Tibial nerve (tissue), 4 donors: ENCODE measurements at regions not wholly inside any gene's neighbourhood (a gene's known extent, or its start where the extent isn't known, plus 50 kb on each side); places are given as distances from the start of the nearest gene placed in this dataset.

Experiments
- DNase-seq, 2 donors: peaks; one replicate each; pipeline ENCODE4 v3.0.0-alpha.2; 2019; ENCODE audit warnings: low spot score in 2 of 2
- H3K27ac ChIP-seq, 4 donors: fragments of 200-600 bp; sonication (generic) in 3 of 4; one replicate each; pipeline ENCODE4 v1.5.1; 2017 to 2019; ENCODE audit warnings: mild to moderate bottlenecking in 1 of 4
- H3K27me3 ChIP-seq, 2 donors: fragments of 200-600 bp; sonication (generic) in 1 of 2; one replicate each; pipeline versions ENCODE4 v1.5.1 to v1.6.0; 2017 to 2019
- H3K36me3 ChIP-seq, 3 donors: fragments of 200-600 bp; sonication (generic); one replicate each; pipeline ENCODE4 v1.5.1; 2018 to 2019
- H3K4me1 ChIP-seq, 4 donors: fragments of 200-600 bp; sonication (generic) in 3 of 4; one replicate each; pipeline ENCODE4 v1.5.1; 2017 to 2019
- H3K4me3 ChIP-seq, 4 donors: fragments of 200-600 bp; sonication (generic) in 3 of 4; one replicate each; pipeline ENCODE4 v1.5.1; 2017 to 2019; ENCODE audit warnings: mild to moderate bottlenecking in 1 of 4, moderate library complexity in 1 of 4
- H3K9me3 ChIP-seq, 4 donors: fragments of 200-600 bp; sonication (generic) in 3 of 4; one replicate each; pipeline ENCODE4 v1.5.1; 2017 to 2019
- EP300 ChIP-seq, 2 donors: sonication (generic); formaldehyde crosslinking; IDR thresholded peaks; one replicate each; pipeline ENCODE4 v1.6.1; 2017; ENCODE audit warnings: antibody characterized with exemption in 2 of 2, mild to moderate bottlenecking in 1 of 2
- POLR2A ChIP-seq, 2 donors: fragments of 450-650 bp; IDR thresholded peaks; one replicate each; pipeline ENCODE4 v1.6.1; 2017; ENCODE audit warnings: antibody characterized with exemption in 2 of 2, mild to moderate bottlenecking in 2 of 2, moderate library complexity in 2 of 2
- WGBS, 2 donors: methylation state at CpG; one replicate each; pipeline ENCODE4 v1.1.5; 2018; 5-methylcytosine and 5-hydroxymethylcytosine counted together
- TF ChIP-seq, protein P1 (sequence below), 5 experiments: fragments of 200-600 bp in 3 of 5; fragments of 450-650 bp in 2 of 5; sonication (generic) in 3 of 5; IDR thresholded peaks; one replicate each; pipeline ENCODE4 v1.5.1; 2016 to 2019; ENCODE audit warnings: antibody characterized with exemption in 5 of 5, mild to moderate bottlenecking in 3 of 5, moderate library complexity in 2 of 5

DNA sequence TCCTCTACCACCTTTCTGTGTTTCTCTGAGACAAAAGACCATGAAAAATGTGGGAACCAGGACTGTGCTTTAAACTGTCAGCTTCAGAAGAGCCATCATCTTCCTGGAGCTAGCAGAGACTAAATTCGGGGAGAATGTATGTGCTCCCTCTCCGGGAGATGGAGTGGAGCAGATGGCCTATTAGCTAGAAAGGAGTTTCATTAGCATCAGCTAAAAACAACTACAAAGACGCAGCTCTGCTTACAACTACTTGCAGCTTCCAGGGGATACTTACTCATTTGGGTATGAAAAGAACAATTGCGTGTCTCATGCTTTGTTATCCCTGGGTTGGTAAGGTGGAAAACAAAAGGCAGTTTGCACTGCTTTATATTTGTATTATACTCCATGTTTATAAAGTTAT, 159.6 kb downstream of the MFSD1 start:
- H3K36me3 ChIP-seq, result no peaks in the 10 kb centered on the region
- no peak for DNase-seq
- TF ChIP-seq, protein P1, sequence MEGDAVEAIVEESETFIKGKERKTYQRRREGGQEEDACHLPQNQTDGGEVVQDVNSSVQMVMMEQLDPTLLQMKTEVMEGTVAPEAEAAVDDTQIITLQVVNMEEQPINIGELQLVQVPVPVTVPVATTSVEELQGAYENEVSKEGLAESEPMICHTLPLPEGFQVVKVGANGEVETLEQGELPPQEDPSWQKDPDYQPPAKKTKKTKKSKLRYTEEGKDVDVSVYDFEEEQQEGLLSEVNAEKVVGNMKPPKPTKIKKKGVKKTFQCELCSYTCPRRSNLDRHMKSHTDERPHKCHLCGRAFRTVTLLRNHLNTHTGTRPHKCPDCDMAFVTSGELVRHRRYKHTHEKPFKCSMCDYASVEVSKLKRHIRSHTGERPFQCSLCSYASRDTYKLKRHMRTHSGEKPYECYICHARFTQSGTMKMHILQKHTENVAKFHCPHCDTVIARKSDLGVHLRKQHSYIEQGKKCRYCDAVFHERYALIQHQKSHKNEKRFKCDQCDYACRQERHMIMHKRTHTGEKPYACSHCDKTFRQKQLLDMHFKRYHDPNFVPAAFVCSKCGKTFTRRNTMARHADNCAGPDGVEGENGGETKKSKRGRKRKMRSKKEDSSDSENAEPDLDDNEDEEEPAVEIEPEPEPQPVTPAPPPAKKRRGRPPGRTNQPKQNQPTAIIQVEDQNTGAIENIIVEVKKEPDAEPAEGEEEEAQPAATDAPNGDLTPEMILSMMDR (IDR thresholded peaks at IDR 0.05), result no peak
- TF ChIP-seq EP300 (IDR thresholded peaks at IDR 0.05) (no peak), POLR2A (IDR thresholded peaks at IDR 0.05) (no peak)
- H3K9me3 ChIP-seq, result no peaks in the 10 kb centered on the region
- H3K4me1 ChIP-seq, result no peaks in the 10 kb centered on the region
- WGBS, 2 donors, result 52 to 63% methylated on average over 4 of the region's 4 CpGs
- no peak overlapping the region for H3K27ac ChIP-seq
- no peak overlapping the region for H3K4me3 ChIP-seq
- H3K27me3 ChIP-seq, result no peaks in the 10 kb centered on the region

DNA sequence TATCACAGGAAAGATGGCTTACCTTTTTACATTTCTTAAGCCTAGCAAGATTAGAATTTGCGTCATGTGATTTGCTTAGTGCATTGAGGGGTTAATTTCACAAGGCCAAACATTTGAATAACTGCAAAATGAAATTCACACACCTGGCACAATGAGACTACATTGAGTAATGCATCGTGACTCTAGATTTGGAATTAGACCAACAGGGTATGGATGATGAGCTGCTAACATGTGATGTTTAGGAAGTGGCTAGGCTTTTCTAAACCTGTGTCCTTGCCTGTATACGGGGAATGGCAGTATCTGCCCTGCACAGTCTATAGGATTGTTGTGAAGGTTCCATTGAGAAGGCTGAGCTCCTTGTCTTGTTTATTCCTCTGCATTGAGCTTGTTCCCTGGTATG, 160.1 kb downstream of the MFSD1 start:
- Histone ChIP-seq H3K36me3 (no peaks in the 10 kb centered on the region), H3K9me3 (no peaks in the 10 kb centered on the region), H3K4me3 (no peak overlapping the region), H3K27me3 (no peaks in the 10 kb centered on the region), H3K4me1 (no peaks in the 10 kb centered on the region), H3K27ac (no peak overlapping the region)
- 69 to 76% methylated on average over 3 of the region's 3 CpGs for WGBS, 2 donors
- DNase-seq, result no peak
- TF ChIP-seq POLR2A (IDR thresholded peaks at IDR 0.05) (no peak), EP300 (IDR thresholded peaks at IDR 0.05) (no peak)
- TF ChIP-seq, protein P1 (IDR thresholded peaks at IDR 0.05), result no peak

DNA sequence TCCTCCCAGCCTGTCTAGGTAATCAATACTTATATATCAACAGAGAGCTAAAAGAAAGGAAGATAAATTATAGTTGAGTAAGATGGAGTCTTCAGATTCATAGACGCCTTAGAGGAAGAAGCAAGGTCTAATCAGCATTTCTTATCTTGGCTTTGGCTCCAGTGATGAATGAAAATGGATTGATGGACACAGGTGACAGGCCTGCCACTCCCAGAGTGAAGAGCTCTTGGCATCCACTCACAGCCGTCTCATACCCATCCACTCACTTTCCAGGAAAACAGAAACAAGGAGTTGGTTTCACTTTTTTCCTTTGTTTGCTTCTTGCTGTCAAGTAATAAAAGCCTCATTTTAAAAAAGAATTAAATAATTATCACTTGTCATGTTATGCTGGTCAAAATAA, 168.2 kb downstream of the MFSD1 start:
- Histone ChIP-seq H3K27me3 (no peaks in the 10 kb centered on the region), H3K4me1 (no peaks in the 10 kb centered on the region), H3K36me3 (no peaks in the 10 kb centered on the region), H3K9me3 (no peaks in the 10 kb centered on the region), H3K27ac (no peak overlapping the region), H3K4me3 (no peak overlapping the region)
- 74 to 80% methylated on average over 2 of the region's 2 CpGs for WGBS, 2 donors
- TF ChIP-seq POLR2A (IDR thresholded peaks at IDR 0.05) (no peak), EP300 (IDR thresholded peaks at IDR 0.05) (no peak)
- TF ChIP-seq, protein P1 (IDR thresholded peaks at IDR 0.05), result no peak
- no peak for DNase-seq

DNA sequence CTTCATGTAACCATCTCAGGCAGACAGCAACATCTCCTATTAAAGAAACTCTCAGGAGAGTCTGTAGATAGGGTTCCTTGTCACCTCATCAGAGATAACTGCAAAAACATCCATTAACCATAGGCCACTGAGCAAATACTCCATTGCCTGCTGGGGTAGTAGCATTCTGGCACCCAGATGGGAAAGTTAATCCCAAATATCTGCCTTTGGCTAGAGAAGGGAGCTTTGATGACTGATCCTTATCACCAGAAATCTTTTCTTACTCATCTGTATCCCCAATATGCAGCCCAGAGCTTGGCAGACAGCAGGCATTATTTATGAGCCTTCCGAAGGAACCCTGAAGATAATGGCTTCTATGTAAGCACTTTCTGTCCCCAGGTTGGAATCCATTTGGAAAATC, 173.1 kb downstream of the MFSD1 start:
- H3K36me3 ChIP-seq, result no peaks in the 10 kb centered on the region
- no peak overlapping the region for H3K27ac ChIP-seq
- no peaks in the 10 kb centered on the region for H3K9me3 ChIP-seq
- H3K4me1 ChIP-seq, result no peaks in the 10 kb centered on the region
- H3K4me3 ChIP-seq, result no peak overlapping the region
- TF ChIP-seq POLR2A (IDR thresholded peaks at IDR 0.05) (no peak), EP300 (IDR thresholded peaks at IDR 0.05) (no peak)
- TF ChIP-seq, protein P1 (IDR thresholded peaks at IDR 0.05), result no peak
- WGBS, 2 donors, result 72 to 79% methylated on average over 1 of the region's 1 CpG
- no peaks in the 10 kb centered on the region for H3K27me3 ChIP-seq
- no peak for DNase-seq

DNA sequence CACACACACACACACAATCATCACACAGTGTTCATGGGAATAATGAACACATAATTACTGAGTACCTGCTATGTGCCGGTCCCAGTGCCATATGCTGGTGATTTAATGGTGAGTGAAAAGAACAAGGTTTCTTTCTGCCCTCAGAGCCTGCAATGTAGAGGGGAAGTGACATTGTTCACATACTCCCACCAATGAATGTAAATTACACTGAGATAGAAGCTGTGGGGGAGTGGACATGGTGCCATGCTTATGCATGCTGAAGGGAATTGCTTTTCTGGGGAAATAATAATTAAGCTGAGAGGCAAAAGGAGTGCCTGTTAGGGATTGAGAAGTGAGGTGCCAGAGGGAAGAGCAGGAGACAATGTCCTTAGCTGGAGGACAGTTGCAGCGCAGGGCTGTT, 175.1 kb downstream of the MFSD1 start:
- H3K4me1 ChIP-seq, result no peaks in the 10 kb centered on the region
- WGBS, 2 donors, result 60 to 63% methylated on average over 2 of the region's 2 CpGs
- TF ChIP-seq POLR2A (IDR thresholded peaks at IDR 0.05) (no peak), EP300 (IDR thresholded peaks at IDR 0.05) (no peak)
- TF ChIP-seq, protein P1 (IDR thresholded peaks at IDR 0.05), result no peak

More for the DNA sequence above, 175.1 kb downstream of the MFSD1 start:
- no peaks in the 10 kb centered on the region for H3K36me3 ChIP-seq
- H3K9me3 ChIP-seq, result peaks cover 0 to 4% (median 0%) of the 10 kb centered on the region in 4 donors
- no peak overlapping the region for H3K27ac ChIP-seq
- no peak overlapping the region for H3K4me3 ChIP-seq
- H3K27me3 ChIP-seq, result no peaks in the 10 kb centered on the region
- no peak for DNase-seq
